Fibroblast of the conjunctiva (primary cell): ENCODE measurements at regions not wholly inside any gene's neighbourhood (a gene's known extent, or its start where the extent isn't known, plus 50 kb on each side); places are given as distances from the start of the nearest gene placed in this dataset.

Experiments
- DNase-seq: peaks from one replicate; pipeline ENCODE4 v3.0.0-alpha.2; 2010; ENCODE audit warnings: low read depth

- no peak for DNase-seq
These were observed 97.9 kb upstream of the RND3 start for GRCh38 chr2:150585221-150585971.

DNA sequence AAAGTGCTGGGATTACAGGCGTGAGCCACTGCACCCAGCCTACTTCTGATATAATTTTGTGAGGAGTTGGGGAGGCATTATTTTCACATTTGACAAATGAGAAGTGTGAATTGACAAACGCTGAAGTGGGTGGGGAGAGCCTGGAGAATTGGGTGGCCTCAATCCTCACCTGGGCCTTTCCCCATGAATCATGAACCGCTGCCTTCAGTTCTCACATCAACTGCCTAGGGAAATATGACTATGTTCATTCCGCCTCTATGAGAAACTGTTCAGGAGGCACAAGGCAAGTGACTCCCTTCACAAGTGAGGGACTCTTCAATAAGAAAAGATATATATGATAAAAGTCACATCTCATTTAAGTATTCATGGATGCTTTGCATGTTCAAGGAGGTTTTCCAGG, 96.6 kb upstream of the RND3 start:
- DNase-seq = no peak

DNA sequence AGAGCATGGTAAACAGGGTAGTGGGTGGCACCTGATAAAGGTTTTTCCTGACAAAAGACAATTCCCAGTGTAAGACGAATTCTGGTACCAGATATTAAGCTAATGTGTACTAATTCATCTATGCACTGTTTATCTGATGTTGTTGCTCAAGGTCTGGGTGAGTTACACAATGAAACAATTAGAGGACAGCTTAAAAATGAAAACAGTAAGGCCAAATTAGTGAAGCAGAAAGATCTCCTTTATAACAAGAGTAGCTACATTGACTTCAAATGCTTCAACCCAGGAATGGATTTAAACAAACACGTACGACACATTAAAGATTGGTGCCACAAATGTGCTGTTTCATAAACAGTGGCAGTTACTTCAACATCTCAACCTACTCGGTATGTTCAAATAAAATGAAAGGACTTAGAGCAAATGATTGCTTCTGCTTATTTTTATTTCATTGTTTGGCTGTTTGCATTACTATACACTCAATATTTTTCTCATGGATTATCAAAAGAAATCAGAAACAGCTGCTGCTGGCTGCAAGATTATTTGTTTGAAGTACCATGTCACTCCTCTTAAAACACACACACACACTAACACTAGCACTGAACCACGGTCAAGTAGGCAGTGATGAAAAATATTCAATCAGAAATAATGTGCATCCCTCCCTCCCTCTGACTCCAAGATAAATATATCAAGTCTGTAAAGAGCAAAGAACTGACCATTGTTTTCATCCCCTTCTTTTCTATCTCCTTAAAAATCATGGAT, 94.4 kb upstream of the RND3 start:
- DNase-seq = no peak

- no peak for DNase-seq
These were observed 91.0 kb upstream of the RND3 start for GRCh38 chr2:150578481-150578880.

DNA sequence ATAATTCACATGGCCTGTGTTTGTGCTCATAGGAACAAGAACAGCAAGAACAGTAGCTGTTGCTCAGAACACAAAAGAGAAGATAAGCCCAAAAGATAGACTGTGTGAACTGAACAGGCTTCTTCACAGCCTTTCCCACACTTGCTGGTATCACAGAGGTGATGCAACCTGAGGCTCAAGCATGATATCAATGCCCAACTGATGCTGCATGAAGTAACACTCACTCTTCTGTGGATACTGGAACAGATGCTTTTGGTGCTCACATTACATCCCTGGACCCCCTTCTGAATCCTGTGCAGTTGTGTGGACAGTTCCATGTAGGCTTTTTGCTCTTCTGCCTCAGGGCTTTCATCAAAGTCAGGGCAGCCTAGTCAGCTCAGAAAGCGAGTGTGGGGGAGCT, 88.4 kb upstream of the RND3 start:
- no peak for DNase-seq

DNA sequence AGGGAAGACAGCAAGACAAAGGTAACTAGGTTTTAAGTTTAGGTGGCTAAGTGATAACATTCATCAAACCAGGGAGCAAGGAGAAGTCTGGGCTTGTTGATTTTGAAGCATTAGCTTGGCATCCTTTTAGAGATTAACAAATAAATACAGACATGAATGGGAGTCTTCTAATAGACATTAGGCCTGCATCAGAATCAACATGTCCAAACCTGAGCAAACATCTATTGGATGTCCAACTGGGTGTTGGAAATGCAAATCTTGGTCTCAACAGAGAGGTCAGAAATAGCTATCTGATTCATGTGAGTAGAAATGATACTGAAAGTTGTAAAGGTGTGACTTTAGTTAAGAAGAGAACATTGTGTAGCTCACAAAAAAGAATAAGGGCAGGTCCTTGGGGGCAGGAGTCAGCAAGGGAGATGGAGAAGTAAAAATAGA, 85.5 kb upstream of the RND3 start:
- DNase-seq = no peak

- no peak for DNase-seq
These were observed 84.8 kb upstream of the RND3 start for GRCh38 chr2:150572194-150572766.

DNA sequence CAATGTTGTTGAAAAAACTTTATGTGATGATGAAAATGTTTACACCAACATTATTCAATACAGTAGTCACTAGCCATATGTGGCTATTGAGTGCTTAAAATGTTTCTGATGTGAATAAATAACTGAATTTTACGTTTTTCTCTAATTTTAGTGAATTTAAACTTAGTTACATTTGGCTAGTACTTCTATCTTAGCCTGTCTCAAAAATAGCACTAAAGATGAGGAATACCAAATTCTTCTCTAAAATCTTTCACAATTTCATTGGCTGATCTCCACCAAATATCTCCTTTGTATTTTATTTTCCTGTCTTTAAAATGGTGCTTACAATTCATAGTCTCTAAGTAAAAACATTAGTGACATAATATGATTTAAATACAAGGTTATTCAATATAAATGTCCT, 83.7 kb upstream of the RND3 start:
- no peak for DNase-seq

DNA sequence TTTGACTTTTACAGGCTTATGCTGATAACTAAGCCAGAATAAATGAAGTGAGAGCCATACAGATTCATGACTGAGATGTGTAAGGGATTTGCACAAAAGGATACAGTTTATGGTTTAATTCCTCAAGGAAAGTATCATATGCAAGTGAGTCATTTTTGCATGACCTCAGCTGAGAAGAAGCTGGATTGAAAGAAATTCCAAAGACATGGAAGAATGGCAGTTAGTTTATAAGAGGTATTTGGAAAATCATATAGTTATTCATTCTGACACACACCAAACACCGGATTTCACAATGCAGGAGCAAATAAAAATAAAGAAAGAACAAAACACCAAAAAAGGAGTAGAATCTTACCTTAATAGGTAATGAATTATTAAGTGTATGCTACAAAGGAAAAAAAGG, 83.2 kb upstream of the RND3 start:
- DNase-seq = no peak

- no peak for DNase-seq
These were observed 82.3 kb upstream of the RND3 start for GRCh38 chr2:150569761-150570160.

DNA sequence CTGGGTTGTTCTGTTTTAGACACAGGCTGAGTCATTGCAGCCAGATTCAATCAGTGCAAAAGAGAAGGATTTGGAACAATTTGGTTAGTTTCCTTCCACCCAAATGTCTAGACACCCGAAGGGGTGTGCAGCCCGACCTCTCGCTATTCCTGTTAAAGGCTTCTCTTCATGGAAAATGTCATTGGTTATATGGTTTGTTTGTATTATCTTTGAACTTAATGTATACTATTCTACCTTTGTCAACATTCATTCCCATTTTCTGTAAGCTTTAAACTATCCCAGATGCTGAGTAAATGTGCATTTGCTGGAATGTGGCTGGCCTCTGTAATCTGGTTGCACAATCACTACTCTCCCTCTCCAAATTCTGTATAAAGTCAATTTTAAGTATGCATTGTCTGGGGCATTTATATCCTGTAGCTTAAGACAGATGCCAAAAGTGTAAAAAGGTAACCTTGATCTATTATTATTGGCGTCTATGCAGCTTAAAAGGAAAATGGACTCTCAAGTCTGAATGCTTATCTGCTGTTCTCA, 80.4 kb upstream of the RND3 start:
- no peak for DNase-seq

- no peak for DNase-seq
These were observed 78.8 kb upstream of the RND3 start for GRCh38 chr2:150566289-150566688.

- DNase-seq = no peak
These were observed 73.6 kb upstream of the RND3 start for GRCh38 chr2:150561076-150561475.

- DNase-seq = no peak
These were observed 69.6 kb upstream of the RND3 start for GRCh38 chr2:150557020-150557600.

DNA sequence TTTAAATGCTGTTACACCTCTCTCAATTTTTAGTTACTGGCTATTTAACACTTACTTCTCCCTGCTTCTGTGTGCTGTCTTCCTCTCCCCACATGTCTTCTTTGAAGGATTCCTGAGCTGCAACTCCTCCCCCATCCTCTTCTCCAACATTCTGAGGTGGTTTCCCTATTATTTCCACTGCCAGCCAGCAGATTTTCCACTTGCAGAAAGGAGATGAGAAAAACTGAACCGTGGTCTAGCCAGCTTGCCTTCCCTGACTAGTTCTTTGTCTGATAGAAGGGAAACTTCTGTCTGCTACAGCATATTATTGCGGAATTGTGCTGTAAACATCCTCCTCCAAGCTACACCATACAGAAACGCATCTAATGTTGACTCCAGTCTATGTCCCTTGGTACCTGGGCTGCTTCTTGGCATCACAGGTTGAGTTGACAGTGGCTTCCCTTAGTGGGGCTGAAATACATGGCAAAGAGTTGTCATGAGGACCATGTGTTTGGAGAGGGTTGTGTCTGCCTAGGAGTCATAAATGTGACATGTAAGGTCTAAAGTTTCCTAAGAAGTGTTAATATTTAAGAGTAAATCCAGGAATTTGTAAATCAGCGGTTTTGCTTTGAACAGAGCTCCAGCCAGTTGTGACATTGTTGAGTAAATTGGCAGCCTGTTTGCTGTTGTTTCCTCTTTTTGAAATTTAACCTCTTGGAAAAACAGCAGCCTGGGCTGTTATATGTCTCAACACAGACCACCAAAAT, 68.3 kb upstream of the RND3 start:
- DNase-seq = no peak

- no peak for DNase-seq
These were observed 66.6 kb upstream of the RND3 start for GRCh38 chr2:150554046-150554445.

GRCh38 chr2:150552041-150552820, 64.8 kb upstream of the RND3 start:
- DNase-seq = no peak

- DNase-seq = no peak
These were observed 61.9 kb upstream of the RND3 start for GRCh38 chr2:150549381-150549780.

GRCh38 chr2:150548527-150548926, 61.1 kb upstream of the RND3 start:
- no peak for DNase-seq

DNA sequence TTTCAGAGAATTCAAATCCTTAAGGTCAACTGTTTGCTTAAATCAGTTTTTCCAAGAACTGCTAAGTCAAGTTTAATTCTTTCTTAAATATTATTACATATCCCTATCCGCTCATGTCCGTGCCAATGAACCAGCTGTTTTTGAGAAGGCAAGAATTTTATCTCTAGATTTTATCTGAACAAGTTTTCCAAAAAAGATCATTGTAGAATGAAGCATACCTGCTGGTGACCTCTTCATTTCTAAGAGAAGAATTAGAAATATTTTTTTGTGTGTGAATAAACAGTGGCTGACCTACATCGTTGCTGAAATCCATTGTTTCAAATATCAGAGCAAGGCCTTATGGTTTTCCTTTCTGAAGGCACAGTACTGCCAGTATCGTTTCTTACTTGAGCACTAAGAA, 58.4 kb upstream of the RND3 start:
- DNase-seq = no peak

GRCh38 chr2:150544731-150545130, 57.3 kb upstream of the RND3 start:
- DNase-seq = no peak
